PFSK-1 (cell line): ENCODE measurements at regions not wholly inside any gene's neighbourhood (a gene's known extent, or its start where the extent isn't known, plus 50 kb on each side); places are given as distances from the start of the nearest gene placed in this dataset.

Experiments
- FOXP2 ChIP-seq: optimal IDR thresholded peaks from 2 replicates; pipeline ENCODE3; 2011; ENCODE audit warnings: borderline replicate concordance, control low read depth, inconsistent platforms; ENCODE audit not compliant: insufficient read depth; ENCODE audit errors: extremely low read length, extremely low read depth
- POLR2AphosphoS5 ChIP-seq: IDR thresholded peaks from 2 replicates; pipeline ENCODE4 v1.6.1; 2012; ENCODE audit warnings: low read depth, mild to moderate bottlenecking, control low read depth, low read length, moderate library complexity
- SIN3A ChIP-seq: IDR thresholded peaks from 2 replicates; pipeline ENCODE4 v1.6.1; 2012; ENCODE audit warnings: mild to moderate bottlenecking, low read length, moderate library complexity, borderline replicate concordance; ENCODE audit not compliant: insufficient read depth
- TAF1 ChIP-seq: IDR thresholded peaks from 2 replicates; pipeline ENCODE4 v1.6.1; 2012; ENCODE audit warnings: low read length, control low read depth, borderline replicate concordance; ENCODE audit not compliant: insufficient read depth
- TF ChIP-seq, protein P1 (sequence below), 2 experiments: IDR thresholded peaks; 2 replicates each; pipeline versions ENCODE4 v1.6.1 to v1.8.0; 2011 to 2012; ENCODE audit warnings: low read depth in 2 of 2, low read length in 2 of 2, control low read depth in 1 of 2, inconsistent platforms in 1 of 2, mild to moderate bottlenecking in 1 of 2, moderate library complexity in 1 of 2; ENCODE audit not compliant: insufficient read depth in 1 of 2

DNA sequence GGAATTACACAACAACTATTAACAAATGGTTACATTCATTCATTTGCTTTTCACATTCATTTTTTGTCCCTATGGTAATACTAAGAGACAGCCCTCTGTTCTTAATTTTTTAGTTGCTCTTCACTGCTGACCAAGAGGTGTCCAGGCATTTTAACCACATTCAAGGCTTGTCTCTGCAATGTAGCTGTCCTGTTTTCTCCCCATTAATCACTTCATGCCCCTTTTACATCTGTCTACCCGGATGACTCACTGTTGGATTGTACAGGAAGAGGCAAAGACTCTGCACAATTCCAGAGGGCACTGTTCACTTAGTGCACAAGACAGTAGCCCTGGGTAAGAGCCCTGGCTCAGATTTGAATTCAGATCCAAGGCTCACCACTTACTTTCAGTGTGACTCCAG lies 168.5 kb downstream of the NOC3L start:
- TF ChIP-seq FOXP2, result no peak
- TF ChIP-seq, protein P1, sequence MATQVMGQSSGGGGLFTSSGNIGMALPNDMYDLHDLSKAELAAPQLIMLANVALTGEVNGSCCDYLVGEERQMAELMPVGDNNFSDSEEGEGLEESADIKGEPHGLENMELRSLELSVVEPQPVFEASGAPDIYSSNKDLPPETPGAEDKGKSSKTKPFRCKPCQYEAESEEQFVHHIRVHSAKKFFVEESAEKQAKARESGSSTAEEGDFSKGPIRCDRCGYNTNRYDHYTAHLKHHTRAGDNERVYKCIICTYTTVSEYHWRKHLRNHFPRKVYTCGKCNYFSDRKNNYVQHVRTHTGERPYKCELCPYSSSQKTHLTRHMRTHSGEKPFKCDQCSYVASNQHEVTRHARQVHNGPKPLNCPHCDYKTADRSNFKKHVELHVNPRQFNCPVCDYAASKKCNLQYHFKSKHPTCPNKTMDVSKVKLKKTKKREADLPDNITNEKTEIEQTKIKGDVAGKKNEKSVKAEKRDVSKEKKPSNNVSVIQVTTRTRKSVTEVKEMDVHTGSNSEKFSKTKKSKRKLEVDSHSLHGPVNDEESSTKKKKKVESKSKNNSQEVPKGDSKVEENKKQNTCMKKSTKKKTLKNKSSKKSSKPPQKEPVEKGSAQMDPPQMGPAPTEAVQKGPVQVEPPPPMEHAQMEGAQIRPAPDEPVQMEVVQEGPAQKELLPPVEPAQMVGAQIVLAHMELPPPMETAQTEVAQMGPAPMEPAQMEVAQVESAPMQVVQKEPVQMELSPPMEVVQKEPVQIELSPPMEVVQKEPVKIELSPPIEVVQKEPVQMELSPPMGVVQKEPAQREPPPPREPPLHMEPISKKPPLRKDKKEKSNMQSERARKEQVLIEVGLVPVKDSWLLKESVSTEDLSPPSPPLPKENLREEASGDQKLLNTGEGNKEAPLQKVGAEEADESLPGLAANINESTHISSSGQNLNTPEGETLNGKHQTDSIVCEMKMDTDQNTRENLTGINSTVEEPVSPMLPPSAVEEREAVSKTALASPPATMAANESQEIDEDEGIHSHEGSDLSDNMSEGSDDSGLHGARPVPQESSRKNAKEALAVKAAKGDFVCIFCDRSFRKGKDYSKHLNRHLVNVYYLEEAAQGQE (IDR thresholded peaks at IDR 0.05; ENCODE audit: insufficient read depth in 1 of 2, low read depth in 2 of 2, low read length in 2 of 2), result no peak
- no peak for TF ChIP-seq POLR2AphosphoS5
- TF ChIP-seq SIN3A, result no peak
- no peak for TF ChIP-seq TAF1
